ENCODE measurements at regions not wholly inside any gene's neighbourhood (a gene's known extent, or its start where the extent isn't known, plus 50 kb on each side); places are given as distances from the start of the nearest gene placed in this dataset.

- H3K4me1 ChIP-seq (ENCODE audit: control insufficient read depth, extremely low read depth, insufficient read depth, low read length): no peaks in the 10 kb centered on the region
- no peak overlapping the region for H2AFZ ChIP-seq (ENCODE audit: control insufficient read depth, low read length)
- no peak for DNase-seq (ENCODE audit: low read depth, low spot score)
- H3K79me2 ChIP-seq (ENCODE audit: control insufficient read depth, insufficient read depth, low read length): no peaks in the 10 kb centered on the region
- H4K20me1 ChIP-seq (ENCODE audit: control insufficient read depth, extremely low read depth, insufficient read depth, low read length): no peaks in the 10 kb centered on the region
- no peaks in the 10 kb centered on the region for H3K27me3 ChIP-seq (ENCODE audit: control insufficient read depth, extremely low read depth, insufficient read depth, low read length)
- H3K4me3 ChIP-seq (ENCODE audit: control insufficient read depth in 2 of 3, extremely low read depth in 1 of 3, insufficient read depth in 2 of 3, low read depth in 1 of 3, low read length in 3 of 3): no peak overlapping the region
- H3K4me2 ChIP-seq (ENCODE audit: control insufficient read depth, extremely low read depth, insufficient read depth, low read depth, low read length): no peak overlapping the region
- TF ChIP-seq EZH2 (IDR thresholded peaks at IDR 0.05; ENCODE audit: low read length): no peak
- no peak for TF ChIP-seq CTCF (optimal IDR thresholded peaks at IDR 0.05 in 1 of 3, IDR thresholded peaks at IDR 0.05 in 1 of 3, conservative IDR thresholded peaks at IDR 0.05 in 1 of 3; ENCODE audit: extremely low read depth in 1 of 3, insufficient read depth in 2 of 3, low read length in 3 of 3)
- H3K36me3 ChIP-seq (ENCODE audit: control insufficient read depth in 2 of 2, extremely low read depth in 1 of 2, insufficient read depth in 2 of 2, low read length in 2 of 2): no peaks in the 10 kb centered on the region
- no peaks in the 10 kb centered on the region for H3K9me1 ChIP-seq (ENCODE audit: control insufficient read depth, extremely low read depth, insufficient read depth, low read length)
- H3K9ac ChIP-seq (ENCODE audit: control insufficient read depth, extremely low read depth, insufficient read depth, low read length): no peak overlapping the region
- no peak overlapping the region for H3K27ac ChIP-seq (ENCODE audit: control insufficient read depth, insufficient read depth, low read length)
- no peaks in the 10 kb centered on the region for H3K9me3 ChIP-seq (ENCODE audit: control insufficient read depth, low read depth, low read length)
- FAIRE-seq: no peak
- dilution Hi-C loops (cut with MboI; ENCODE audit: extremely low pct_ligation_motif_present, low sequenced_read_pairs): no loop called here
These were observed 99.2 kb downstream of the C12orf50 start for GRCh38 chr12:87930033-87930432.

DNA sequence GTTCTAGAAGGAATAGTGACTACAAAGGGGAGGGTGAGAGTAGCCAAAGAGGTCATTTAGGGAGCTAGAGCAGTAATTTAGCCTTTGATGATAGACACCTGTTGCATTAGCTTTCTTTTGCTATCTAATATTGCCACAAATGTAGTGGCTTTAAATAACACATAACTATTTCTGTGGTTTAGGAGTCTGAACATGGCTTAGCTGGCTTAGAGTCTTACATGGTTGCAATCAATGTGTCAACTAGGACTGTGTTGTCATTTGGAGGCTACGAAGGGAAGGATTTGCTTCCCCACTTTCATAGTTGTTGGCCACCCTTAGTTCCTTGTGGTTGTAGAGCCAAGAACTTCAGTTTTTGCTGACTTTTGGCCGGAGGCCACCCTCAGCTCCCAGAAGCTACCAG is 99.9 kb downstream of the C12orf50 start:
- TF ChIP-seq EZH2 (IDR thresholded peaks at IDR 0.05; ENCODE audit: low read length): no peak
- TF ChIP-seq CTCF (optimal IDR thresholded peaks at IDR 0.05 in 1 of 3, IDR thresholded peaks at IDR 0.05 in 1 of 3, conservative IDR thresholded peaks at IDR 0.05 in 1 of 3; ENCODE audit: extremely low read depth in 1 of 3, insufficient read depth in 2 of 3, low read length in 3 of 3): no peak
- Histone ChIP-seq H3K27ac (ENCODE audit: control insufficient read depth, insufficient read depth, low read length) (no peak overlapping the region), H3K27me3 (ENCODE audit: control insufficient read depth, extremely low read depth, insufficient read depth, low read length) (no peaks in the 10 kb centered on the region), H2AFZ (ENCODE audit: control insufficient read depth, low read length) (no peak overlapping the region), H3K4me1 (ENCODE audit: control insufficient read depth, extremely low read depth, insufficient read depth, low read length) (no peaks in the 10 kb centered on the region), H4K20me1 (ENCODE audit: control insufficient read depth, extremely low read depth, insufficient read depth, low read length) (no peaks in the 10 kb centered on the region), H3K9ac (ENCODE audit: control insufficient read depth, extremely low read depth, insufficient read depth, low read length) (no peak overlapping the region), H3K79me2 (ENCODE audit: control insufficient read depth, insufficient read depth, low read length) (no peaks in the 10 kb centered on the region), H3K4me2 (ENCODE audit: control insufficient read depth, extremely low read depth, insufficient read depth, low read depth, low read length) (no peak overlapping the region), H3K36me3 (ENCODE audit: control insufficient read depth in 2 of 2, extremely low read depth in 1 of 2, insufficient read depth in 2 of 2, low read length in 2 of 2) (no peaks in the 10 kb centered on the region), H3K9me1 (ENCODE audit: control insufficient read depth, extremely low read depth, insufficient read depth, low read length) (no peaks in the 10 kb centered on the region), H3K4me3 (ENCODE audit: control insufficient read depth in 2 of 3, extremely low read depth in 1 of 3, insufficient read depth in 2 of 3, low read depth in 1 of 3, low read length in 3 of 3) (no peak overlapping the region), H3K9me3 (ENCODE audit: control insufficient read depth, low read depth, low read length) (no peaks in the 10 kb centered on the region)
- DNase-seq (ENCODE audit: low read depth, low spot score) (no peak), FAIRE-seq (no peak)
- dilution Hi-C loops (cut with MboI; ENCODE audit: extremely low pct_ligation_motif_present, low sequenced_read_pairs): no loop called here

Measured in keratinocyte (primary cell).